ENCODE measurements at regions not wholly inside any gene's neighbourhood (a gene's known extent, or its start where the extent isn't known, plus 50 kb on each side); places are given as distances from the start of the nearest gene placed in this dataset.

- peak; percentile 43 for DNase-seq (ENCODE audit: low spot score)
Measured at GRCh38 chr3:194928831-194929577, 243.3 kb downstream of the FAM43A start.

GRCh38 chr3:194929578-194929960, 243.9 kb downstream of the FAM43A start:
- DNase-seq (ENCODE audit: low spot score) = no peak

GRCh38 chr3:194930377-194931204, 244.9 kb downstream of the FAM43A start:
- DNase-seq (ENCODE audit: low spot score) = peak; percentile 87

GRCh38 chr3:194931347-194931746, 245.7 kb downstream of the FAM43A start:
- DNase-seq (ENCODE audit: low spot score) = no peak

- no peak for DNase-seq (ENCODE audit: low spot score)
Measured at GRCh38 chr3:194931865-194932264, 246.2 kb downstream of the FAM43A start.

- no peak for DNase-seq (ENCODE audit: low spot score)
Measured at GRCh38 chr3:194933465-194933864, 247.8 kb downstream of the FAM43A start.

- no peak for DNase-seq (ENCODE audit: low spot score)
Measured at GRCh38 chr3:194935061-194935460, 249.4 kb downstream of the FAM43A start.

GRCh38 chr3:194935632-194936470, 250.2 kb downstream of the FAM43A start:
- no peak for DNase-seq (ENCODE audit: low spot score)

- no peak for DNase-seq (ENCODE audit: low spot score)
Measured at GRCh38 chr3:194936659-194937058, 251.0 kb downstream of the FAM43A start.

GRCh38 chr3:194937144-194937543, 251.5 kb downstream of the FAM43A start:
- DNase-seq (ENCODE audit: low spot score) = no peak

GRCh38 chr3:194937882-194938321, 252.2 kb downstream of the FAM43A start:
- no peak for DNase-seq (ENCODE audit: low spot score)

- DNase-seq (ENCODE audit: low spot score) = no peak
Measured at GRCh38 chr3:194938845-194939531, 253.3 kb downstream of the FAM43A start.

- DNase-seq (ENCODE audit: low spot score) = no peak
Measured at GRCh38 chr3:194939532-194939909, 253.8 kb downstream of the FAM43A start.

- no peak for DNase-seq (ENCODE audit: low spot score)
Measured at GRCh38 chr3:194939949-194940770, 254.5 kb downstream of the FAM43A start.

GRCh38 chr3:194941360-194941955, 255.8 kb downstream of the FAM43A start:
- no peak for DNase-seq (ENCODE audit: low spot score)

GRCh38 chr3:194941956-194942511, 256.4 kb downstream of the FAM43A start:
- no peak for DNase-seq (ENCODE audit: low spot score)

GRCh38 chr3:194944526-194944925, 258.8 kb downstream of the FAM43A start:
- DNase-seq (ENCODE audit: low spot score) = no peak

- no peak for DNase-seq (ENCODE audit: low spot score)
Measured at GRCh38 chr3:194945508-194945907, 259.8 kb downstream of the FAM43A start.

- no peak for DNase-seq (ENCODE audit: low spot score)
Measured at GRCh38 chr3:194946091-194946490, 260.4 kb downstream of the FAM43A start.

GRCh38 chr3:194949592-194949991, 263.9 kb downstream of the FAM43A start:
- DNase-seq (ENCODE audit: low spot score) = no peak

All from COLO829 (cell line).